ENCODE measurements at regions not wholly inside any gene's neighbourhood (a gene's known extent, or its start where the extent isn't known, plus 50 kb on each side); places are given as distances from the start of the nearest gene placed in this dataset.
A peak's percentile ranks its signal among the peaks of the same experiment; 100 is the strongest.

DNA sequence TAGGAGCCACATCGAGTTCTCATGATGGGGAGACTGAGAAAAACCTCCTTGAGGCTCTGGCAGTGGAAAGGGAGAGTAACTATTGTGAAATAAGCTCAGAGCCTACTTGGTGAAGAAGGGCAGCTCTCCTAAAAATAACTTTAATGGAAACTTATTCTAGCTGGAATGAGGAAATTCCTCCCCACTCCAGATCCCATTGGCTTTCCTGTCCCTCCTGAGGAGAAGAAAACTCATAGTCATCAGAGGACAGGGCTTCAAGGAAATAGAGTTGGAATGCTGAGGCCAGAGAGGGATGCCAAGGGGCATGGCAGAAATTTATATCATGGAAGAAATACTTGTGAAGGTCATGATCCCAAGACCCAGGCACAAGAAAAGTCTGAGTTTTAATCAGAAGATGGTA lies 70.7 kb upstream of the TAPT1 start:
- no peak for TF ChIP-seq NFIC (IDR thresholded peaks at IDR 0.05)
- TF ChIP-seq, protein P1, sequence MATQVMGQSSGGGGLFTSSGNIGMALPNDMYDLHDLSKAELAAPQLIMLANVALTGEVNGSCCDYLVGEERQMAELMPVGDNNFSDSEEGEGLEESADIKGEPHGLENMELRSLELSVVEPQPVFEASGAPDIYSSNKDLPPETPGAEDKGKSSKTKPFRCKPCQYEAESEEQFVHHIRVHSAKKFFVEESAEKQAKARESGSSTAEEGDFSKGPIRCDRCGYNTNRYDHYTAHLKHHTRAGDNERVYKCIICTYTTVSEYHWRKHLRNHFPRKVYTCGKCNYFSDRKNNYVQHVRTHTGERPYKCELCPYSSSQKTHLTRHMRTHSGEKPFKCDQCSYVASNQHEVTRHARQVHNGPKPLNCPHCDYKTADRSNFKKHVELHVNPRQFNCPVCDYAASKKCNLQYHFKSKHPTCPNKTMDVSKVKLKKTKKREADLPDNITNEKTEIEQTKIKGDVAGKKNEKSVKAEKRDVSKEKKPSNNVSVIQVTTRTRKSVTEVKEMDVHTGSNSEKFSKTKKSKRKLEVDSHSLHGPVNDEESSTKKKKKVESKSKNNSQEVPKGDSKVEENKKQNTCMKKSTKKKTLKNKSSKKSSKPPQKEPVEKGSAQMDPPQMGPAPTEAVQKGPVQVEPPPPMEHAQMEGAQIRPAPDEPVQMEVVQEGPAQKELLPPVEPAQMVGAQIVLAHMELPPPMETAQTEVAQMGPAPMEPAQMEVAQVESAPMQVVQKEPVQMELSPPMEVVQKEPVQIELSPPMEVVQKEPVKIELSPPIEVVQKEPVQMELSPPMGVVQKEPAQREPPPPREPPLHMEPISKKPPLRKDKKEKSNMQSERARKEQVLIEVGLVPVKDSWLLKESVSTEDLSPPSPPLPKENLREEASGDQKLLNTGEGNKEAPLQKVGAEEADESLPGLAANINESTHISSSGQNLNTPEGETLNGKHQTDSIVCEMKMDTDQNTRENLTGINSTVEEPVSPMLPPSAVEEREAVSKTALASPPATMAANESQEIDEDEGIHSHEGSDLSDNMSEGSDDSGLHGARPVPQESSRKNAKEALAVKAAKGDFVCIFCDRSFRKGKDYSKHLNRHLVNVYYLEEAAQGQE (IDR thresholded peaks at IDR 0.05; ENCODE audit: low read depth), result no peak
- no peak for TF ChIP-seq TEAD4 (IDR thresholded peaks at IDR 0.05)
- TF ChIP-seq USF1 (IDR thresholded peaks at IDR 0.05), result no peak

- TF ChIP-seq CEBPB (IDR thresholded peaks at IDR 0.05), result no peak
- no peak for TF ChIP-seq CREB1 (IDR thresholded peaks at IDR 0.05; ENCODE audit: low read depth)
- no peak for TF ChIP-seq RAD21 (IDR thresholded peaks at IDR 0.05; ENCODE audit: low read depth)
- no peak for TF ChIP-seq NFIC (IDR thresholded peaks at IDR 0.05)
- TF ChIP-seq, protein P1 (IDR thresholded peaks at IDR 0.05; ENCODE audit: low read depth), result no peak
- TF ChIP-seq YY1 (IDR thresholded peaks at IDR 0.05; ENCODE audit: low read depth), result no peak
- TF ChIP-seq USF1 (IDR thresholded peaks at IDR 0.05), result no peak
- TF ChIP-seq ZBTB7A (IDR thresholded peaks at IDR 0.05; ENCODE audit: low read depth), result no peak
- no peak for TF ChIP-seq TAF1 (IDR thresholded peaks at IDR 0.05; ENCODE audit: low read depth)
- no peak for TF ChIP-seq TCF12 (IDR thresholded peaks at IDR 0.05; ENCODE audit: low read depth)
- TF ChIP-seq FOXM1 (IDR thresholded peaks at IDR 0.05; ENCODE audit: borderline replicate concordance, low read depth), result no peak
- no peak for TF ChIP-seq EP300 (IDR thresholded peaks at IDR 0.05; ENCODE audit: borderline replicate concordance)
- no peak for TF ChIP-seq TEAD4 (IDR thresholded peaks at IDR 0.05)
- TF ChIP-seq, protein P2, sequence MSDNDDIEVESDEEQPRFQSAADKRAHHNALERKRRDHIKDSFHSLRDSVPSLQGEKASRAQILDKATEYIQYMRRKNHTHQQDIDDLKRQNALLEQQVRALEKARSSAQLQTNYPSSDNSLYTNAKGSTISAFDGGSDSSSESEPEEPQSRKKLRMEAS (IDR thresholded peaks at IDR 0.05), result no peak
- TF ChIP-seq EGR1 (IDR thresholded peaks at IDR 0.05), result no peak
Measured at GRCh38 chr4:16294455-16294854, 68.2 kb upstream of the TAPT1 start.

DNA sequence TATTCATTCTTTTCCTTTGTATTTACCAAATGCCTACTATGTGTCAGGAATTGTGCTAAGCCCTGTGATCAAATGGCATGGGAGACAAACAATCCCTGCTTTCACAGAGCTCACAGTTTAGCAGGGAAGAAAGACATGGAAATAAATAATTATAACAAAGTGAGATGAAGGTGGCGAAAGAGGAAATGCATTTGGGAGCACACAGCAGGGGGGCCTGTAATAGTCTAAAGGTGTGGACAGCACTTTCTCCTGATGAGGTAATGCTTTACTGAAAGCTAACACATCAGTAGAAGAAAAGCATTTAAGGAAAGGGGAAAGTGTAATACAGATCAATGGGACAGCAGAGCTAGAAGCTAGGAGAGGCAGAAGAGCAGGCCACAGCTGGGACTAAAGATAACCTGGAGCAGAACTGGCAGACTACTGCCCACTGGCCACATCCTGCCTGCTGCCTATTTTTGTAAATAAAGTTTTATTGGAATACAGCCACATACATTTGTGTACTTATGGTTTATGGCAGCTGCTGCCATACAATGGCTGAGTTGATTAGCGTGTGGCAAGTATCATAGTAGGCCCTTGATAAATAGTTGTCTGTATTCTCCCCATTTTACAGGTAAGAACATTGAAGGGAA lies 67.1 kb upstream of the TAPT1 start:
- no peak for TF ChIP-seq TCF12 (IDR thresholded peaks at IDR 0.05; ENCODE audit: low read depth)
- 0 out of 2 replicates have a peak, but pooled peaks have one; percentile 14 for TF ChIP-seq CEBPB (IDR thresholded peaks at IDR 0.05)
- TF ChIP-seq TEAD4 (IDR thresholded peaks at IDR 0.05), result no peak

DNA sequence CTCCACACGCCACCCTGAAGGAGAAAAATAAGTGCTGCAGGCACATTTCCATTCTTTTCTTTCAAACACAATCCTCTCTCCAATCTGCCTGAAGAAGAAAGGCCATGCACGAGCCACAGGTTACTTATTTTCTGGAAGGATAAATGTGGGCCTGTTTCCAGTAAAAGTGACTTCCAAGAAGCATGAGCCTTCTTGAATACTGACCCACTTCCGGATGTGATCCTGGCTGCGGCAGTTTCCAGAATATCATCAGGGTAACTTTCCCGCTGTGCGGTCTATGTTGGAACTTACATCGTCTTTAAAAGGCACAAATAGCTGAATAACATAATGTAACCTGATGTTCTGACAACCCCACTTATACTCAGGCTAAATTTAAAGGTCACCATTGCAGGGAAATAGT lies 66.3 kb upstream of the TAPT1 start:
- TF ChIP-seq NFIC (IDR thresholded peaks at IDR 0.05), result no peak
- TF ChIP-seq TEAD4 (IDR thresholded peaks at IDR 0.05), result no peak
- no peak for TF ChIP-seq CREB1 (IDR thresholded peaks at IDR 0.05; ENCODE audit: low read depth)
- no peak for TF ChIP-seq ZBTB7A (IDR thresholded peaks at IDR 0.05; ENCODE audit: low read depth)
- TF ChIP-seq TCF12 (IDR thresholded peaks at IDR 0.05; ENCODE audit: low read depth), result no peak
- no peak for TF ChIP-seq EGR1 (IDR thresholded peaks at IDR 0.05)
- TF ChIP-seq, protein P2 (IDR thresholded peaks at IDR 0.05), result no peak
- no peak for TF ChIP-seq YY1 (IDR thresholded peaks at IDR 0.05; ENCODE audit: low read depth)
- no peak for TF ChIP-seq RAD21 (IDR thresholded peaks at IDR 0.05; ENCODE audit: low read depth)
- TF ChIP-seq EP300 (IDR thresholded peaks at IDR 0.05; ENCODE audit: borderline replicate concordance), result no peak

- TF ChIP-seq EGR1 (IDR thresholded peaks at IDR 0.05) (no peak), CREB1 (IDR thresholded peaks at IDR 0.05; ENCODE audit: low read depth) (no peak), USF1 (IDR thresholded peaks at IDR 0.05) (no peak), NFIC (IDR thresholded peaks at IDR 0.05) (no peak), RAD21 (IDR thresholded peaks at IDR 0.05; ENCODE audit: low read depth) (no peak), ZBTB7A (IDR thresholded peaks at IDR 0.05; ENCODE audit: low read depth) (no peak), TCF12 (IDR thresholded peaks at IDR 0.05; ENCODE audit: low read depth) (no peak), YY1 (IDR thresholded peaks at IDR 0.05; ENCODE audit: low read depth) (no peak), FOXM1 (IDR thresholded peaks at IDR 0.05; ENCODE audit: borderline replicate concordance, low read depth) (no peak), TEAD4 (IDR thresholded peaks at IDR 0.05) (no peak), CEBPB (IDR thresholded peaks at IDR 0.05) (no peak), EP300 (IDR thresholded peaks at IDR 0.05; ENCODE audit: borderline replicate concordance) (no peak), TAF1 (IDR thresholded peaks at IDR 0.05; ENCODE audit: low read depth) (no peak)
- TF ChIP-seq, protein P1 (IDR thresholded peaks at IDR 0.05; ENCODE audit: low read depth), result no peak
- TF ChIP-seq, protein P2 (IDR thresholded peaks at IDR 0.05), result no peak
Measured at GRCh38 chr4:16290681-16291420, 64.6 kb upstream of the TAPT1 start.

All from Ishikawa (cell line).